ENCODE measurements at regions not wholly inside any gene's neighbourhood (a gene's known extent, or its start where the extent isn't known, plus 50 kb on each side); places are given as distances from the start of the nearest gene placed in this dataset.
"Not testable (repeated sequence)": the region's sequence is repeated elsewhere in the genome, so short reads cannot be mapped to it uniquely, and the experiment has no call there.

- Histone ChIP-seq H3K4me3 (ENCODE audit: low read length) (no peak overlapping the region), H3K27ac (ENCODE audit: low read length) (no peak overlapping the region), H3K4me2 (ENCODE audit: low read depth, low read length, poor library complexity, severe bottlenecking) (no peak overlapping the region), H3K9me3 (ENCODE audit: low read length) (peaks cover 9% of the 10 kb centered on the region; the same call in 1 of the 2 replicates), H2AFZ (ENCODE audit: low read length) (no peak overlapping the region), H3K36me3 (ENCODE audit: insufficient read depth, low read length) (no peaks in the 10 kb centered on the region), H3K9me2 (replicated peaks; ENCODE audit: insufficient read depth, low read length) (no peaks in the 10 kb centered on the region), H3K27me3 (ENCODE audit: low read length) (no peaks in the 10 kb centered on the region), H3K79me2 (ENCODE audit: low read length) (no peaks in the 10 kb centered on the region), H4K20me1 (ENCODE audit: insufficient read depth, low read depth, low read length) (no peaks in the 10 kb centered on the region), H3K9ac (ENCODE audit: low read length) (no peak overlapping the region), H3K4me1 (ENCODE audit: low read length) (no peaks in the 10 kb centered on the region)
- DNase-seq: no peak
Measured at GRCh38 chr6:54516321-54516720, 208.1 kb downstream of the TINAG start.

GRCh38 chr6:54519161-54519560, 210.9 kb downstream of the TINAG start:
- no peaks in the 10 kb centered on the region for H3K4me1 ChIP-seq (ENCODE audit: low read length)
- H2AFZ ChIP-seq (ENCODE audit: low read length): no peak overlapping the region
- H4K20me1 ChIP-seq (ENCODE audit: insufficient read depth, low read depth, low read length): no peaks in the 10 kb centered on the region
- no peaks in the 10 kb centered on the region for H3K79me2 ChIP-seq (ENCODE audit: low read length)
- no peaks in the 10 kb centered on the region for H3K36me3 ChIP-seq (ENCODE audit: insufficient read depth, low read length)
- no peak overlapping the region for H3K27ac ChIP-seq (ENCODE audit: low read length)
- H3K9me3 ChIP-seq (ENCODE audit: low read length): peaks cover 12% of the 10 kb centered on the region; the same call in 1 of the 2 replicates
- no peak for DNase-seq
- no peaks in the 10 kb centered on the region for H3K9me2 ChIP-seq (replicated peaks; ENCODE audit: insufficient read depth, low read length)
- H3K27me3 ChIP-seq (ENCODE audit: low read length): no peaks in the 10 kb centered on the region
- no peak overlapping the region for H3K4me2 ChIP-seq (ENCODE audit: low read depth, low read length, poor library complexity, severe bottlenecking)
- no peak overlapping the region for H3K9ac ChIP-seq (ENCODE audit: low read length)
- no peak overlapping the region for H3K4me3 ChIP-seq (ENCODE audit: low read length)

GRCh38 chr6:54525731-54526130, 217.5 kb downstream of the TINAG start:
- Histone ChIP-seq H2AFZ (ENCODE audit: low read length) (no peak overlapping the region), H3K9ac (ENCODE audit: low read length) (no peak overlapping the region), H3K4me3 (ENCODE audit: low read length) (no peak overlapping the region), H4K20me1 (ENCODE audit: insufficient read depth, low read depth, low read length) (no peaks in the 10 kb centered on the region), H3K36me3 (ENCODE audit: insufficient read depth, low read length) (no peaks in the 10 kb centered on the region), H3K27ac (ENCODE audit: low read length) (no peak overlapping the region), H3K9me2 (replicated peaks; ENCODE audit: insufficient read depth, low read length) (no peaks in the 10 kb centered on the region), H3K4me2 (ENCODE audit: low read depth, low read length, poor library complexity, severe bottlenecking) (no peak overlapping the region), H3K27me3 (ENCODE audit: low read length) (no peaks in the 10 kb centered on the region), H3K79me2 (ENCODE audit: low read length) (no peaks in the 10 kb centered on the region), H3K4me1 (ENCODE audit: low read length) (no peaks in the 10 kb centered on the region), H3K9me3 (ENCODE audit: low read length) (0 out of 2 replicates have a peak, but pooled peaks cover 5% of the 10 kb centered on the region)
- DNase-seq: no peak

GRCh38 chr6:54533567-54533966, 225.3 kb downstream of the TINAG start:
- no peaks in the 10 kb centered on the region; the same call in 1 of the 2 replicates for H3K9me2 ChIP-seq (replicated peaks; ENCODE audit: insufficient read depth, low read length)
- H3K27me3 ChIP-seq (ENCODE audit: low read length): no peaks in the 10 kb centered on the region
- H4K20me1 ChIP-seq (ENCODE audit: insufficient read depth, low read depth, low read length): no peaks in the 10 kb centered on the region
- no peaks in the 10 kb centered on the region for H3K79me2 ChIP-seq (ENCODE audit: low read length)
- no peaks in the 10 kb centered on the region for H3K36me3 ChIP-seq (ENCODE audit: insufficient read depth, low read length)
- no peaks in the 10 kb centered on the region for H3K4me1 ChIP-seq (ENCODE audit: low read length)
- H3K9ac ChIP-seq (ENCODE audit: low read length): no peak overlapping the region
- no peak overlapping the region for H3K4me2 ChIP-seq (ENCODE audit: low read depth, low read length, poor library complexity, severe bottlenecking)
- no peak for DNase-seq
- no peak overlapping the region for H2AFZ ChIP-seq (ENCODE audit: low read length)
- H3K4me3 ChIP-seq (ENCODE audit: low read length): no peak overlapping the region
- H3K9me3 ChIP-seq (ENCODE audit: low read length): peaks cover 11% of the 10 kb centered on the region
- H3K27ac ChIP-seq (ENCODE audit: low read length): no peak overlapping the region

- no peaks in the 10 kb centered on the region for H3K79me2 ChIP-seq (ENCODE audit: low read length)
- no peak overlapping the region for H3K4me3 ChIP-seq (ENCODE audit: low read length)
- H3K4me1 ChIP-seq (ENCODE audit: low read length): no peaks in the 10 kb centered on the region
- no peaks in the 10 kb centered on the region; the same call in 1 of the 2 replicates for H3K9me2 ChIP-seq (replicated peaks; ENCODE audit: insufficient read depth, low read length)
- no peaks in the 10 kb centered on the region for H3K27me3 ChIP-seq (ENCODE audit: low read length)
- no peak overlapping the region for H3K9ac ChIP-seq (ENCODE audit: low read length)
- no peak overlapping the region for H3K27ac ChIP-seq (ENCODE audit: low read length)
- no peaks in the 10 kb centered on the region for H3K36me3 ChIP-seq (ENCODE audit: insufficient read depth, low read length)
- DNase-seq: no peak
- H3K4me2 ChIP-seq (ENCODE audit: low read depth, low read length, poor library complexity, severe bottlenecking): no peak overlapping the region
- no peaks in the 10 kb centered on the region for H4K20me1 ChIP-seq (ENCODE audit: insufficient read depth, low read depth, low read length)
- peaks cover 11% of the 10 kb centered on the region for H3K9me3 ChIP-seq (ENCODE audit: low read length)
- no peak overlapping the region for H2AFZ ChIP-seq (ENCODE audit: low read length)
Measured at GRCh38 chr6:54535568-54535967, 227.3 kb downstream of the TINAG start.

GRCh38 chr6:54541541-54541940, 233.3 kb downstream of the TINAG start:
- H3K27ac ChIP-seq (ENCODE audit: low read length): no peak overlapping the region
- no peaks in the 10 kb centered on the region for H3K9me2 ChIP-seq (replicated peaks; ENCODE audit: insufficient read depth, low read length)
- no peak for DNase-seq
- H3K9ac ChIP-seq (ENCODE audit: low read length): no peak overlapping the region
- no peaks in the 10 kb centered on the region for H4K20me1 ChIP-seq (ENCODE audit: insufficient read depth, low read depth, low read length)
- H3K36me3 ChIP-seq (ENCODE audit: insufficient read depth, low read length): no peaks in the 10 kb centered on the region
- no peaks in the 10 kb centered on the region for H3K79me2 ChIP-seq (ENCODE audit: low read length)
- H3K27me3 ChIP-seq (ENCODE audit: low read length): no peaks in the 10 kb centered on the region
- no peak overlapping the region for H3K4me2 ChIP-seq (ENCODE audit: low read depth, low read length, poor library complexity, severe bottlenecking)
- no peak overlapping the region for H3K4me3 ChIP-seq (ENCODE audit: low read length)
- no peaks in the 10 kb centered on the region; the same call in none of the 2 replicates for H3K9me3 ChIP-seq (ENCODE audit: low read length)
- no peak overlapping the region for H2AFZ ChIP-seq (ENCODE audit: low read length)
- H3K4me1 ChIP-seq (ENCODE audit: low read length): no peaks in the 10 kb centered on the region

- Histone ChIP-seq H4K20me1 (ENCODE audit: insufficient read depth, low read depth, low read length) (no peaks in the 10 kb centered on the region), H3K9me2 (replicated peaks; ENCODE audit: insufficient read depth, low read length) (no peaks in the 10 kb centered on the region), H3K4me1 (ENCODE audit: low read length) (no peaks in the 10 kb centered on the region), H3K79me2 (ENCODE audit: low read length) (no peaks in the 10 kb centered on the region), H3K9me3 (ENCODE audit: low read length) (peaks cover 6% of the 10 kb centered on the region), H3K9ac (ENCODE audit: low read length) (no peak overlapping the region), H3K4me3 (ENCODE audit: low read length) (no peak overlapping the region), H3K27me3 (ENCODE audit: low read length) (no peaks in the 10 kb centered on the region), H3K27ac (ENCODE audit: low read length) (no peak overlapping the region), H3K4me2 (ENCODE audit: low read depth, low read length, poor library complexity, severe bottlenecking) (no peak overlapping the region), H3K36me3 (ENCODE audit: insufficient read depth, low read length) (no peaks in the 10 kb centered on the region), H2AFZ (ENCODE audit: low read length) (no peak overlapping the region)
- no peak for DNase-seq
Measured at GRCh38 chr6:54559136-54559535, 250.9 kb downstream of the TINAG start.

- not testable (repeated sequence) for H4K20me1 ChIP-seq (ENCODE audit: insufficient read depth, low read depth, low read length); H3K4me2 ChIP-seq (ENCODE audit: low read depth, low read length, poor library complexity, severe bottlenecking); DNase-seq; H3K9ac ChIP-seq (ENCODE audit: low read length); H3K4me1 ChIP-seq (ENCODE audit: low read length); H3K9me2 ChIP-seq (replicated peaks; ENCODE audit: insufficient read depth, low read length); H2AFZ ChIP-seq (ENCODE audit: low read length); H3K79me2 ChIP-seq (ENCODE audit: low read length); H3K4me3 ChIP-seq (ENCODE audit: low read length); H3K36me3 ChIP-seq (ENCODE audit: insufficient read depth, low read length); H3K27me3 ChIP-seq (ENCODE audit: low read length); H3K9me3 ChIP-seq (ENCODE audit: low read length); H3K27ac ChIP-seq (ENCODE audit: low read length)
Measured at GRCh38 chr6:54564188-54564587, 255.9 kb downstream of the TINAG start.

- no peak overlapping the region for H3K4me2 ChIP-seq (ENCODE audit: low read depth, low read length, poor library complexity, severe bottlenecking)
- no peak for DNase-seq
- no peaks in the 10 kb centered on the region for H3K79me2 ChIP-seq (ENCODE audit: low read length)
- no peaks in the 10 kb centered on the region for H3K9me2 ChIP-seq (replicated peaks; ENCODE audit: insufficient read depth, low read length)
- H3K36me3 ChIP-seq (ENCODE audit: insufficient read depth, low read length): no peaks in the 10 kb centered on the region
- no peak overlapping the region for H3K27ac ChIP-seq (ENCODE audit: low read length)
- peaks cover 14% of the 10 kb centered on the region; the same call in 1 of the 2 replicates for H3K9me3 ChIP-seq (ENCODE audit: low read length)
- H3K9ac ChIP-seq (ENCODE audit: low read length): no peak overlapping the region
- H3K4me1 ChIP-seq (ENCODE audit: low read length): no peaks in the 10 kb centered on the region
- no peak overlapping the region for H2AFZ ChIP-seq (ENCODE audit: low read length)
- H4K20me1 ChIP-seq (ENCODE audit: insufficient read depth, low read depth, low read length): no peaks in the 10 kb centered on the region
- H3K27me3 ChIP-seq (ENCODE audit: low read length): no peaks in the 10 kb centered on the region
- no peak overlapping the region for H3K4me3 ChIP-seq (ENCODE audit: low read length)
Measured at GRCh38 chr6:54574671-54575070, 266.4 kb downstream of the TINAG start.

Data from Karpas-422 (cell line).